OCI-LY3 (cell line): ENCODE measurements at regions not wholly inside any gene's neighbourhood (a gene's known extent, or its start where the extent isn't known, plus 50 kb on each side); places are given as distances from the start of the nearest gene placed in this dataset.
"Not testable (repeated sequence)": the region's sequence is repeated elsewhere in the genome, so short reads cannot be mapped to it uniquely, and the experiment has no call there.

Experiments used
- CTCF ChIP-seq: fragments of 200-600, 300-600 bp; sonication (generic); IDR thresholded peaks from 2 replicates; pipeline ENCODE4 v1.5.1; 2014; ENCODE audit warnings: antibody characterized with exemption, low read length, low read depth
- EZH2phosphoT487 ChIP-seq: fragments of 200-600 bp; shearing (Covaris generic); IDR thresholded peaks from 2 replicates; pipeline ENCODE4 v1.6.1; 2018; ENCODE audit warnings: antibody characterized with exemption, mixed run types, low read depth

- not testable (repeated sequence) for TF ChIP-seq CTCF, EZH2phosphoT487
These were observed 107.8 kb upstream of the PARP8 start for GRCh38 chr5:50558640-50559039.
